ENCODE measurements at regions not wholly inside any gene's neighbourhood (a gene's known extent, or its start where the extent isn't known, plus 50 kb on each side); places are given as distances from the start of the nearest gene placed in this dataset.

DNA sequence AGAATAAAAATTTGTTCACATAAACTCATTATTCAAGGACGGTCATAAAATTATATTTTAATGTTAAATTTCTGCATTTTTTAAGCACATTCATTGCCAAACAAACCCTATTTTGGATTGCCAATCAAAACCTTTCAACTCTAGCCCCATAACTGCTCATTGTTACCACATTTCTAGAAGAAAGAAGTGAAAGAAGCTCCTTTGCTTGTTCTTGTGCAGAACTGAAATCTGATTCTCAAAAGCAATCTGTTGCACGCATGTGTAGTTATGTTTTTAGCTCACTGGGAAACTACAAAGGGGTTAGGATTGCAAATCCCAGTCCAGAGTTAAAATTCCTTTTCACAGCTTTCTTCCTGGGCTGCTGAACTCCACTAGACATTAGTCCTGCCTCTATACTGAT is 109.5 kb upstream of the MIR17HG start:
- Histone ChIP-seq H3K4me3 (replicated peaks; ENCODE audit: insufficient read depth, low read length) (no peak overlapping the region), H3K27ac (replicated peaks) (no peak overlapping the region), H3K27me3 (ENCODE audit: insufficient read depth, poor library complexity, severe bottlenecking) (no peaks in the 10 kb centered on the region)
- no peak for TF ChIP-seq GABPA (IDR thresholded peaks at IDR 0.05; ENCODE audit: low read depth)
- TF ChIP-seq, protein P1, sequence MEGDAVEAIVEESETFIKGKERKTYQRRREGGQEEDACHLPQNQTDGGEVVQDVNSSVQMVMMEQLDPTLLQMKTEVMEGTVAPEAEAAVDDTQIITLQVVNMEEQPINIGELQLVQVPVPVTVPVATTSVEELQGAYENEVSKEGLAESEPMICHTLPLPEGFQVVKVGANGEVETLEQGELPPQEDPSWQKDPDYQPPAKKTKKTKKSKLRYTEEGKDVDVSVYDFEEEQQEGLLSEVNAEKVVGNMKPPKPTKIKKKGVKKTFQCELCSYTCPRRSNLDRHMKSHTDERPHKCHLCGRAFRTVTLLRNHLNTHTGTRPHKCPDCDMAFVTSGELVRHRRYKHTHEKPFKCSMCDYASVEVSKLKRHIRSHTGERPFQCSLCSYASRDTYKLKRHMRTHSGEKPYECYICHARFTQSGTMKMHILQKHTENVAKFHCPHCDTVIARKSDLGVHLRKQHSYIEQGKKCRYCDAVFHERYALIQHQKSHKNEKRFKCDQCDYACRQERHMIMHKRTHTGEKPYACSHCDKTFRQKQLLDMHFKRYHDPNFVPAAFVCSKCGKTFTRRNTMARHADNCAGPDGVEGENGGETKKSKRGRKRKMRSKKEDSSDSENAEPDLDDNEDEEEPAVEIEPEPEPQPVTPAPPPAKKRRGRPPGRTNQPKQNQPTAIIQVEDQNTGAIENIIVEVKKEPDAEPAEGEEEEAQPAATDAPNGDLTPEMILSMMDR (IDR thresholded peaks at IDR 0.05; ENCODE audit: insufficient read depth, low read length) = no peak
- no peak for TF ChIP-seq POLR2AphosphoS5 (IDR thresholded peaks at IDR 0.05; ENCODE audit: low read depth)
- TF ChIP-seq, protein P2, sequence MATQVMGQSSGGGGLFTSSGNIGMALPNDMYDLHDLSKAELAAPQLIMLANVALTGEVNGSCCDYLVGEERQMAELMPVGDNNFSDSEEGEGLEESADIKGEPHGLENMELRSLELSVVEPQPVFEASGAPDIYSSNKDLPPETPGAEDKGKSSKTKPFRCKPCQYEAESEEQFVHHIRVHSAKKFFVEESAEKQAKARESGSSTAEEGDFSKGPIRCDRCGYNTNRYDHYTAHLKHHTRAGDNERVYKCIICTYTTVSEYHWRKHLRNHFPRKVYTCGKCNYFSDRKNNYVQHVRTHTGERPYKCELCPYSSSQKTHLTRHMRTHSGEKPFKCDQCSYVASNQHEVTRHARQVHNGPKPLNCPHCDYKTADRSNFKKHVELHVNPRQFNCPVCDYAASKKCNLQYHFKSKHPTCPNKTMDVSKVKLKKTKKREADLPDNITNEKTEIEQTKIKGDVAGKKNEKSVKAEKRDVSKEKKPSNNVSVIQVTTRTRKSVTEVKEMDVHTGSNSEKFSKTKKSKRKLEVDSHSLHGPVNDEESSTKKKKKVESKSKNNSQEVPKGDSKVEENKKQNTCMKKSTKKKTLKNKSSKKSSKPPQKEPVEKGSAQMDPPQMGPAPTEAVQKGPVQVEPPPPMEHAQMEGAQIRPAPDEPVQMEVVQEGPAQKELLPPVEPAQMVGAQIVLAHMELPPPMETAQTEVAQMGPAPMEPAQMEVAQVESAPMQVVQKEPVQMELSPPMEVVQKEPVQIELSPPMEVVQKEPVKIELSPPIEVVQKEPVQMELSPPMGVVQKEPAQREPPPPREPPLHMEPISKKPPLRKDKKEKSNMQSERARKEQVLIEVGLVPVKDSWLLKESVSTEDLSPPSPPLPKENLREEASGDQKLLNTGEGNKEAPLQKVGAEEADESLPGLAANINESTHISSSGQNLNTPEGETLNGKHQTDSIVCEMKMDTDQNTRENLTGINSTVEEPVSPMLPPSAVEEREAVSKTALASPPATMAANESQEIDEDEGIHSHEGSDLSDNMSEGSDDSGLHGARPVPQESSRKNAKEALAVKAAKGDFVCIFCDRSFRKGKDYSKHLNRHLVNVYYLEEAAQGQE (IDR thresholded peaks at IDR 0.05; ENCODE audit: insufficient replicate concordance, low read depth) = no peak
- TF ChIP-seq SPI1 (IDR thresholded peaks at IDR 0.05; ENCODE audit: borderline replicate concordance, low read depth) = no peak
- no peak for DNase-seq (ENCODE audit: low read depth in 1 of 2, low spot score in 1 of 2)

DNA sequence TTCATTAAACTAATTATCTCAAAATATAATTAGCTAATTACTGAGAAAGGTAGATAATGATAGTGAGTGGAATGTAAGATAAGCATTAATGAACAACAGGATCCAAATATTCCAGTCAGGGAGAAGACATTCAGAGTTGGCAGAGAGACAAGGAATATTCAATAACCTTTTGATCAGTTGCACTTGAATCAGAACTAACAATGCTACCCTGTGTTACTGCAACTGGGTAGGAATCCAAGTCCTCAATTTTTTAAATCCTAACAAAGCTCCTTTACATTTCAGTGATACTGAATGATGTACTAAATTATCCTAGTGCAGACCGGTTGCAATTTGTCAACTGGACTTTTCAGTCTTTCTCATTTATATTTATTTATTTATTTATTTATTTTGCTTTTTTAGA is 107.1 kb upstream of the MIR17HG start:
- TF ChIP-seq, protein P1 (IDR thresholded peaks at IDR 0.05; ENCODE audit: insufficient read depth, low read length) = no peak
- TF ChIP-seq, protein P2 (IDR thresholded peaks at IDR 0.05; ENCODE audit: insufficient replicate concordance, low read depth) = no peak
- TF ChIP-seq SPI1 (IDR thresholded peaks at IDR 0.05; ENCODE audit: borderline replicate concordance, low read depth) (no peak), GABPA (IDR thresholded peaks at IDR 0.05; ENCODE audit: low read depth) (no peak), POLR2AphosphoS5 (IDR thresholded peaks at IDR 0.05; ENCODE audit: low read depth) (no peak)
- Histone ChIP-seq H3K27ac (replicated peaks) (no peak overlapping the region), H3K27me3 (ENCODE audit: insufficient read depth, poor library complexity, severe bottlenecking) (no peaks in the 10 kb centered on the region), H3K4me3 (replicated peaks; ENCODE audit: insufficient read depth, low read length) (no peak overlapping the region)
- no peak for DNase-seq (ENCODE audit: low read depth in 1 of 2, low spot score in 1 of 2)

DNA sequence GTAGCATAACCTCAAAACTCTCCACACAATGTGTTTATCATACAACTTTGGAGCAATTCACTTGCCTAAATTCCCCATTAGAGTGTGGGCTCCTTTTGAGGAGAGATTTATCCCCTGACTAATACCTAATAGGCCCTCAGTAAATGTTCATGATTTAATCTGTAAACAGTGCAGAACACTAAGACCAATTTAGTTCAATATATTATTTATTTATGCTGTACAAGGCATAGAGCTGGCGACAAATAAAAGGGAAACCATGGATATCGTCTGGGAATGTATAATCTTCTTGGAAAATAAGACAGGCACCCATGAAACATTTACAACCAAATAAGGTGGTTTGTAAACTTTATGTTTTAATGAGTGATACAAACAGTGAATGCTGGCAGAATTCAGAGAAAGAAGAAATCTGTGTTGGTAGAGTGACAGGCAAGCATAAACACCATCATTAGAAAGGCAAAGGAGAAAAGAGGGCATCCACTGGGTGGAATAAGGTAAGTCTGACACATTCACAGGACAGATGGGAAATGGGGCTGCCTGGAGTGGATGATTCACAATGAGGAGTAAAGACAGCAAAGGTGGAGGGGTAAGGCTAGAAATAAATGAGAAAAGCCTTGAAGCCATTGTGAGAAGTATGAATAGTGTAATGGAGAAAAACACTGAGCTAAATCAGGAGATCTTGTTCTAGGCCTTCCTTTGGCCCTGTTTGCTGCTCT is 106.1 kb upstream of the MIR17HG start:
- H3K4me3 ChIP-seq (replicated peaks; ENCODE audit: insufficient read depth, low read length) = no peak overlapping the region
- no peak for DNase-seq (ENCODE audit: low read depth in 1 of 2, low spot score in 1 of 2)
- TF ChIP-seq POLR2AphosphoS5 (IDR thresholded peaks at IDR 0.05; ENCODE audit: low read depth) = no peak
- TF ChIP-seq, protein P1 (IDR thresholded peaks at IDR 0.05; ENCODE audit: insufficient read depth, low read length) = no peak
- TF ChIP-seq GABPA (IDR thresholded peaks at IDR 0.05; ENCODE audit: low read depth) = no peak
- TF ChIP-seq, protein P2 (IDR thresholded peaks at IDR 0.05; ENCODE audit: insufficient replicate concordance, low read depth) = no peak
- no peak for TF ChIP-seq SPI1 (IDR thresholded peaks at IDR 0.05; ENCODE audit: borderline replicate concordance, low read depth)
- H3K27me3 ChIP-seq (ENCODE audit: insufficient read depth, poor library complexity, severe bottlenecking) = no peaks in the 10 kb centered on the region
- H3K27ac ChIP-seq (replicated peaks) = no peak overlapping the region
